HCEC 1CT (cell line): ENCODE measurements at regions not wholly inside any gene's neighbourhood (a gene's known extent, or its start where the extent isn't known, plus 50 kb on each side); places are given as distances from the start of the nearest gene placed in this dataset.

Experiments used
- DNase-seq: peaks from one replicate; pipeline ENCODE4 v3.0.0-alpha.2; 2017

GRCh38 chr12:61860451-61860850 is 399.8 kb upstream of the USP15 start:
- DNase-seq: no peak

GRCh38 chr12:61862986-61863385 is 397.2 kb upstream of the USP15 start:
- DNase-seq: no peak

- DNase-seq: no peak
These were observed 396.4 kb upstream of the USP15 start for GRCh38 chr12:61863811-61864210.

GRCh38 chr12:61869796-61870195 is 390.4 kb upstream of the USP15 start:
- no peak for DNase-seq

GRCh38 chr12:61870658-61871484 is 389.3 kb upstream of the USP15 start:
- DNase-seq: no peak

- DNase-seq: no peak
These were observed 388.8 kb upstream of the USP15 start for GRCh38 chr12:61871485-61871810.

GRCh38 chr12:61879229-61879628 is 381.0 kb upstream of the USP15 start:
- no peak for DNase-seq

- DNase-seq: no peak
These were observed 380.0 kb upstream of the USP15 start for GRCh38 chr12:61880186-61880585.

GRCh38 chr12:61891632-61892031 is 368.6 kb upstream of the USP15 start:
- no peak for DNase-seq

- no peak for DNase-seq
These were observed 366.0 kb upstream of the USP15 start for GRCh38 chr12:61894168-61894567.

- no peak for DNase-seq
These were observed 363.8 kb upstream of the USP15 start for GRCh38 chr12:61896436-61896835.

GRCh38 chr12:61902403-61902802 is 357.8 kb upstream of the USP15 start:
- no peak for DNase-seq

GRCh38 chr12:61911113-61911512 is 349.1 kb upstream of the USP15 start:
- no peak for DNase-seq

GRCh38 chr12:61915420-61915819 is 344.8 kb upstream of the USP15 start:
- no peak for DNase-seq

- DNase-seq: no peak
These were observed 343.4 kb upstream of the USP15 start for GRCh38 chr12:61916831-61917230.

- no peak for DNase-seq
These were observed 340.5 kb upstream of the USP15 start for GRCh38 chr12:61919686-61920085.

- DNase-seq: no peak
These were observed 340.0 kb upstream of the USP15 start for GRCh38 chr12:61920230-61920629.

- no peak for DNase-seq
These were observed 337.1 kb upstream of the USP15 start for GRCh38 chr12:61923152-61923551.

- DNase-seq: no peak
These were observed 325.6 kb upstream of the USP15 start for GRCh38 chr12:61934564-61934963.

GRCh38 chr12:61939977-61940376 is 320.2 kb upstream of the USP15 start:
- no peak for DNase-seq

GRCh38 chr12:61956545-61956944 is 303.7 kb upstream of the USP15 start:
- DNase-seq: no peak

- DNase-seq: no peak
These were observed 285.7 kb upstream of the USP15 start for GRCh38 chr12:61974461-61974860.

GRCh38 chr12:61985830-61986229 is 274.4 kb upstream of the USP15 start:
- DNase-seq: no peak

GRCh38 chr12:61987173-61987572 is 273.0 kb upstream of the USP15 start:
- DNase-seq: no peak

- no peak for DNase-seq
These were observed 268.5 kb upstream of the USP15 start for GRCh38 chr12:61991661-61992060.
